OCI-LY3 (cell line): ENCODE measurements at regions not wholly inside any gene's neighbourhood (a gene's known extent, or its start where the extent isn't known, plus 50 kb on each side); places are given as distances from the start of the nearest gene placed in this dataset.

ENCODE experiments used
- H2AFZ ChIP-seq: fragments of 200-600, 300-600 bp; shearing (Covaris generic); 2 replicates; pipeline ENCODE4 v1.6.0; 2014; ENCODE audit warnings: antibody characterized with exemption, low read depth, low read length
- H3K27ac ChIP-seq: fragments of 200-600, 300-600 bp; sonication (generic); 2 replicates; pipeline ENCODE4 v1.5.1; 2014; ENCODE audit warnings: mild to moderate bottlenecking, low read length, moderate library complexity, mixed read lengths
- H3K27me3 ChIP-seq: fragments of 200-600, 300-600 bp; sonication (generic); 2 replicates; pipeline ENCODE4 v1.6.1; 2014; ENCODE audit warnings: low read depth, low read length, mixed read lengths
- H3K36me3 ChIP-seq: fragments of 200-600, 300-600 bp; sonication (generic); replicated peaks from 2 replicates; pipeline ENCODE3; 2014; ENCODE audit warnings: low read depth, low read length, mixed read lengths
- H3K4me1 ChIP-seq: fragments of 300-600, 200-600 bp; sonication (generic); 2 replicates; pipeline ENCODE4 v1.6.1; 2014; ENCODE audit warnings: low read length, mixed read lengths
- H3K4me2 ChIP-seq: fragments of 200-600, 300-600 bp; sonication (generic); 2 replicates; pipeline ENCODE4 v1.6.1; 2014; ENCODE audit warnings: low read length, mixed read lengths
- H3K4me3 ChIP-seq: fragments of 300-600, 200-600 bp; sonication (generic); 2 replicates; pipeline ENCODE4 v1.5.1; 2014; ENCODE audit warnings: antibody characterized with exemption, mild to moderate bottlenecking, low read length, moderate library complexity
- H3K79me2 ChIP-seq: fragments of 300-600, 200-600 bp; shearing (Covaris generic); 2 replicates; pipeline ENCODE4 v1.6.1; 2014; ENCODE audit warnings: mild to moderate bottlenecking, low read length, mixed read lengths
- H3K9ac ChIP-seq: fragments of 300-600, 200-600 bp; shearing (Covaris generic); 2 replicates; pipeline ENCODE4 v1.6.0; 2014; ENCODE audit warnings: mild to moderate bottlenecking, low read length, moderate library complexity
- H3K9me3 ChIP-seq: fragments of 200-600, 300-600 bp; shearing (Covaris generic); 2 replicates; pipeline ENCODE4 v1.6.1; 2014; ENCODE audit warnings: low read length, mixed read lengths; ENCODE audit not compliant: insufficient read depth
- H4K20me1 ChIP-seq: fragments of 200-600, 300-600 bp; sonication (generic); 2 replicates; pipeline ENCODE4 v1.6.1; 2016; ENCODE audit warnings: low read length, mixed read lengths; ENCODE audit not compliant: insufficient read depth
- CTCF ChIP-seq: fragments of 200-600, 300-600 bp; sonication (generic); IDR thresholded peaks from 2 replicates; pipeline ENCODE4 v1.5.1; 2014; ENCODE audit warnings: antibody characterized with exemption, low read length, low read depth
- EZH2phosphoT487 ChIP-seq: fragments of 200-600 bp; shearing (Covaris generic); IDR thresholded peaks from 2 replicates; pipeline ENCODE4 v1.6.1; 2018; ENCODE audit warnings: antibody characterized with exemption, mixed run types, low read depth

GRCh38 chr21:28773036-28773435 is 219.6 kb downstream of the LTN1 start:
- no peak overlapping the region for H2AFZ ChIP-seq
- H3K79me2 ChIP-seq: no peaks in the 10 kb centered on the region
- H4K20me1 ChIP-seq: no peaks in the 10 kb centered on the region
- H3K9ac ChIP-seq: no peak overlapping the region
- no peak overlapping the region for H3K4me2 ChIP-seq
- TF ChIP-seq CTCF (no peak), EZH2phosphoT487 (no peak)
- H3K27me3 ChIP-seq: no peaks in the 10 kb centered on the region
- peaks cover 12% of the 10 kb centered on the region for H3K4me1 ChIP-seq
- H3K9me3 ChIP-seq: no peaks in the 10 kb centered on the region
- H3K36me3 ChIP-seq: no peaks in the 10 kb centered on the region
- no peak overlapping the region for H3K4me3 ChIP-seq
- H3K27ac ChIP-seq: no peak overlapping the region

- no peak for TF ChIP-seq EZH2phosphoT487
- no peak for TF ChIP-seq CTCF
- Histone ChIP-seq H3K9me3 (no peaks in the 10 kb centered on the region), H3K27ac (no peak overlapping the region), H4K20me1 (no peaks in the 10 kb centered on the region), H3K9ac (no peak overlapping the region), H2AFZ (no peak overlapping the region), H3K4me2 (no peak overlapping the region), H3K79me2 (no peaks in the 10 kb centered on the region), H3K4me3 (no peak overlapping the region), H3K36me3 (no peaks in the 10 kb centered on the region), H3K27me3 (no peaks in the 10 kb centered on the region), H3K4me1 (peaks cover 12% of the 10 kb centered on the region)
Observed at GRCh38 chr21:28771790-28772501, 220.7 kb downstream of the LTN1 start.

GRCh38 chr21:28770867-28771661 is 221.6 kb downstream of the LTN1 start:
- Histone ChIP-seq H3K4me2 (no peak overlapping the region), H2AFZ (no peak overlapping the region), H3K27me3 (no peaks in the 10 kb centered on the region), H3K27ac (no peak overlapping the region), H3K4me1 (peaks cover 12% of the 10 kb centered on the region), H3K9me3 (no peaks in the 10 kb centered on the region), H3K4me3 (no peak overlapping the region), H4K20me1 (no peaks in the 10 kb centered on the region), H3K79me2 (no peaks in the 10 kb centered on the region), H3K36me3 (no peaks in the 10 kb centered on the region), H3K9ac (no peak overlapping the region)
- no peak for TF ChIP-seq EZH2phosphoT487
- TF ChIP-seq CTCF: no peak

GRCh38 chr21:28769683-28770082 is 223.0 kb downstream of the LTN1 start:
- no peaks in the 10 kb centered on the region for H3K79me2 ChIP-seq
- no peaks in the 10 kb centered on the region for H3K36me3 ChIP-seq
- no peak for TF ChIP-seq EZH2phosphoT487
- TF ChIP-seq CTCF: no peak
- no peaks in the 10 kb centered on the region for H4K20me1 ChIP-seq
- H3K4me1 ChIP-seq: peaks cover 12% of the 10 kb centered on the region
- peak overlapping the region; percentile 34 for H3K4me2 ChIP-seq
- H3K9me3 ChIP-seq: no peaks in the 10 kb centered on the region
- no peak overlapping the region for H3K27ac ChIP-seq
- no peak overlapping the region for H3K9ac ChIP-seq
- H3K4me3 ChIP-seq: no peak overlapping the region
- no peaks in the 10 kb centered on the region for H3K27me3 ChIP-seq
- no peak overlapping the region for H2AFZ ChIP-seq
